Neural progenitor cell (in vitro differentiated cells): ENCODE measurements at regions not wholly inside any gene's neighbourhood (a gene's known extent, or its start where the extent isn't known, plus 50 kb on each side); places are given as distances from the start of the nearest gene placed in this dataset.

Source experiments
- DNase-seq: peaks from one replicate; pipeline ENCODE4 v3.0.0-alpha.2; 2016; ENCODE audit warnings: low spot score
- H2AFZ ChIP-seq: fragments of 200-600 bp; sonication (generic); replicated peaks from 2 replicates; pipeline ENCODE4 v1.6.1; 2016; ENCODE audit warnings: antibody characterized with exemption
- H3F3A ChIP-seq: fragments of 200-600 bp; sonication (generic); 2 replicates; pipeline ENCODE4 v1.6.1; 2016; ENCODE audit warnings: antibody characterized with exemption, low read depth
- H3K27ac ChIP-seq: fragments of 200-600 bp; sonication (generic); 2 replicates; pipeline ENCODE4 v1.5.1; 2016; ENCODE audit warnings: mild to moderate bottlenecking
- H3K27me3 ChIP-seq: fragments of 200-600 bp; sonication (generic); 2 replicates; pipeline ENCODE4 v1.6.1; 2016; ENCODE audit warnings: mild to moderate bottlenecking, moderate library complexity
- H3K36me3 ChIP-seq: fragments of 200-600 bp; sonication (generic); 2 replicates; pipeline ENCODE4 v1.5.1; 2016
- H3K4me1 ChIP-seq: fragments of 200-600 bp; sonication (generic); 2 replicates; pipeline ENCODE4 v1.6.1; 2016; ENCODE audit warnings: mixed run types
- H3K4me2 ChIP-seq: fragments of 200-600 bp; sonication (generic); 2 replicates; pipeline ENCODE4 v1.6.1; 2016
- H3K4me3 ChIP-seq: fragments of 200-600 bp; sonication (generic); 2 replicates; pipeline ENCODE4 v1.5.1; 2016
- H3K79me2 ChIP-seq: fragments of 200-600 bp; sonication (generic); 2 replicates; pipeline ENCODE4 v1.6.1; 2016; ENCODE audit warnings: low read depth
- H3K9ac ChIP-seq: fragments of 200-600 bp; sonication (generic); 2 replicates; pipeline ENCODE4 v1.6.1; 2016
- H3K9me3 ChIP-seq: fragments of 200-600 bp; sonication (generic); 2 replicates; pipeline ENCODE4 v1.5.1; 2016; ENCODE audit warnings: low read depth
- H4K20me1 ChIP-seq: fragments of 200-600 bp; sonication (generic); 2 replicates; pipeline ENCODE4 v1.6.1; 2016; ENCODE audit warnings: low read depth
- H3K27ac Mint-ChIP-seq: 3 replicates; pipeline ENCODE4 v1.8.0; 2021; ENCODE audit warnings: mixed read lengths
- H3K27me3 Mint-ChIP-seq: 2 replicates; pipeline ENCODE4 v1.8.0; 2022; ENCODE audit warnings: low read depth, mild to moderate bottlenecking, inconsistent platforms, moderate library complexity, mixed read lengths; ENCODE audit not compliant: insufficient read depth
- H3K36me3 Mint-ChIP-seq: 3 replicates; pipeline ENCODE4 v1.8.0; 2021; ENCODE audit warnings: mixed read lengths
- H3K4me1 Mint-ChIP-seq: 3 replicates; pipeline ENCODE4 v1.8.0; 2021; ENCODE audit warnings: mixed read lengths
- H3K4me3 Mint-ChIP-seq: 3 replicates; pipeline ENCODE4 v1.8.0; 2021; ENCODE audit warnings: mild to moderate bottlenecking, moderate library complexity, mixed read lengths
- H3K9me3 Mint-ChIP-seq: 3 replicates; pipeline ENCODE4 v1.8.0; 2020; ENCODE audit warnings: mixed read lengths
- EZH2 ChIP-seq: fragments of 200-600 bp; sonication (generic); IDR thresholded peaks from 2 replicates; pipeline ENCODE4 v1.6.1; 2017; ENCODE audit warnings: antibody characterized with exemption, mild to moderate bottlenecking, moderate library complexity
- EZH2phosphoT487 ChIP-seq: fragments of 200-600 bp; sonication (generic); IDR thresholded peaks from 2 replicates; pipeline ENCODE4 v1.6.1; 2017; ENCODE audit warnings: antibody characterized with exemption
- TF ChIP-seq, protein P1 (sequence below): fragments of 200-600 bp; sonication (generic); IDR thresholded peaks from 2 replicates; pipeline ENCODE4 v1.5.1; 2017; ENCODE audit warnings: antibody characterized with exemption, mild to moderate bottlenecking

DNA sequence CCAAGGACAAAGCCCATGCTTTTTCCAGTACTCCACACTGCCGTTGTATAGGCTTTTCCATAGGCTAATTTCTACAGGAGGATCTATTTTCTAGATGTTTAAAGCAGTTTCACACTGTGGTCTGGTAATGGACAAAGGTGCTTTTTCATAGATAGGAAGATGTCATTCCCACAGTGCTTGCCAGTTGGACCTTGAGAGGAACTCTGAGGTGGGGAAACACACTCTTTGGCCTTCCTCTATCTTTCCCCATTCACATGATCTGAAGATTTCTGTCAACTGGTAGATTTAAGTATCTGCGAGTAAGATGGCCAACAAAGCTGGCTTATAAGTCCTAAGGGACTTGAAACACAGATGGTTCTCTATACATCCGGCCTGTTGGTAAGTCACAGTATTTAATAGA, 477.3 kb downstream of the UTRN start:
- Histone ChIP-seq H3K4me3 (no peak overlapping the region), H3K4me2 (no peak overlapping the region), H2AFZ (no peak overlapping the region), H3K4me1 (no peaks in the 10 kb centered on the region), H3K27ac (no peak overlapping the region), H3K9me3 (no peaks in the 10 kb centered on the region), H3F3A (no peaks in the 10 kb centered on the region), H3K36me3 (no peaks in the 10 kb centered on the region), H3K79me2 (no peaks in the 10 kb centered on the region), H4K20me1 (no peaks in the 10 kb centered on the region), H3K27me3 (no peaks in the 10 kb centered on the region), H3K9ac (no peak overlapping the region)
- H3K4me1 Mint-ChIP-seq = no peaks in the 10 kb centered on the region
- H3K27ac Mint-ChIP-seq = no peak overlapping the region
- no peak overlapping the region for H3K4me3 Mint-ChIP-seq
- H3K27me3 Mint-ChIP-seq = no peaks in the 10 kb centered on the region
- H3K9me3 Mint-ChIP-seq = no peaks in the 10 kb centered on the region
- TF ChIP-seq EZH2phosphoT487 = no peak
- TF ChIP-seq, protein P1, sequence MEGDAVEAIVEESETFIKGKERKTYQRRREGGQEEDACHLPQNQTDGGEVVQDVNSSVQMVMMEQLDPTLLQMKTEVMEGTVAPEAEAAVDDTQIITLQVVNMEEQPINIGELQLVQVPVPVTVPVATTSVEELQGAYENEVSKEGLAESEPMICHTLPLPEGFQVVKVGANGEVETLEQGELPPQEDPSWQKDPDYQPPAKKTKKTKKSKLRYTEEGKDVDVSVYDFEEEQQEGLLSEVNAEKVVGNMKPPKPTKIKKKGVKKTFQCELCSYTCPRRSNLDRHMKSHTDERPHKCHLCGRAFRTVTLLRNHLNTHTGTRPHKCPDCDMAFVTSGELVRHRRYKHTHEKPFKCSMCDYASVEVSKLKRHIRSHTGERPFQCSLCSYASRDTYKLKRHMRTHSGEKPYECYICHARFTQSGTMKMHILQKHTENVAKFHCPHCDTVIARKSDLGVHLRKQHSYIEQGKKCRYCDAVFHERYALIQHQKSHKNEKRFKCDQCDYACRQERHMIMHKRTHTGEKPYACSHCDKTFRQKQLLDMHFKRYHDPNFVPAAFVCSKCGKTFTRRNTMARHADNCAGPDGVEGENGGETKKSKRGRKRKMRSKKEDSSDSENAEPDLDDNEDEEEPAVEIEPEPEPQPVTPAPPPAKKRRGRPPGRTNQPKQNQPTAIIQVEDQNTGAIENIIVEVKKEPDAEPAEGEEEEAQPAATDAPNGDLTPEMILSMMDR = no peak
- no peak for TF ChIP-seq EZH2
- DNase-seq = no peak
- H3K36me3 Mint-ChIP-seq = peaks cover 2% of the 10 kb centered on the region

DNA sequence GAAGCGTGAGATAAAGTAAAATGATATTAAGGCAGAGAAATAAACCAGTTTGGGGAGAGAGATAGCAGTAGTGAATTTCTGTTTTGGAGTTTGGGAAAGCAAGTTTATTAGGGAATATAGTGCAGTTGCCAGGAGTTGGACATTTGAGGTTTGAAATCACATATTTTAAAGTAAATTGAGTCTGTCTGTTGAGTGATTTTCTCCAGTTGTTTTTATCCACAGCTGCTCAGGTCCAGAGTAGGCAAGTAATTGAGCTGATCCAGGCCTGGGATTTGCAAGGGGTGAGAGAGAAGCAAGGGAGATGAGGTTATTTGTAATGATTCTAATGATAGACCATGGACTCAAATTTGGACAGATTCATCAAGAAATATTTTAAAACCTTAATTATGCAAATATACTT, 481.9 kb downstream of the UTRN start:
- no peaks in the 10 kb centered on the region for H3K27me3 ChIP-seq
- no peaks in the 10 kb centered on the region for H4K20me1 ChIP-seq
- no peak overlapping the region for H3K4me3 ChIP-seq
- H3K36me3 ChIP-seq = no peaks in the 10 kb centered on the region
- no peak overlapping the region for H2AFZ ChIP-seq
- no peak overlapping the region for H3K9ac ChIP-seq
- no peaks in the 10 kb centered on the region for H3K79me2 ChIP-seq
- H3K36me3 Mint-ChIP-seq = peaks cover 2% of the 10 kb centered on the region
- H3K27ac Mint-ChIP-seq = no peak overlapping the region
- H3F3A ChIP-seq = no peaks in the 10 kb centered on the region
- H3K4me1 ChIP-seq = peaks cover 11% of the 10 kb centered on the region
- no peak overlapping the region for H3K27ac ChIP-seq
- H3K4me3 Mint-ChIP-seq = no peak overlapping the region
- no peaks in the 10 kb centered on the region for H3K27me3 Mint-ChIP-seq
- no peak overlapping the region for H3K4me2 ChIP-seq
- H3K4me1 Mint-ChIP-seq = no peaks in the 10 kb centered on the region
- H3K9me3 Mint-ChIP-seq = no peaks in the 10 kb centered on the region
- TF ChIP-seq, protein P1 = no peak
- TF ChIP-seq EZH2 = no peak
- TF ChIP-seq EZH2phosphoT487 = no peak
- no peak for DNase-seq
- H3K9me3 ChIP-seq = no peaks in the 10 kb centered on the region

DNA sequence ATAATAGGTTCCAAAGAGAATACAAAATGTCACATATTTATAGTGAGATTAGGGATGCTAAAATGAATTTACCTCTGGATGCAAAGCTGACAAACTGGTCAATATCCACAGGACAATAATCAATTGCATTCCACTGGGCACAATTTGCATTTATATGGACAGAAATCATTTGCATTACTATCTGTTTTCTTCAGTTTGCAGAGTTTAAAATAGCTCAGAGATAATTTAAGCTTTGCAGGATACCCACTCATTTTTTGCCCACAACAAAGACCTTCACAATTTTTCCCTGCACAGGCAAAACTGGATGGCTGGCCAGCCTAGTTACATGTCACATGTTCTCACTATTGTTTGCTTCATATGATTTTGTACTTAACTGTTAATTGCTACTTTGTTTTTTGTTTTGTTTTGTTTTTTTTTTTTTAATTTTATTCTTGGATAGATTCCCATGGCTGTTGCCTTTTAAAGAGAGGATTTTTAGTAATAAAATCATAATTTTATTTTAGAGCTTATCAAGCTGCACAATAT, 483.5 kb downstream of the UTRN start:
- Histone ChIP-seq H3K9me3 (no peaks in the 10 kb centered on the region), H3K27me3 (no peaks in the 10 kb centered on the region), H3K4me3 (no peak overlapping the region), H2AFZ (no peak overlapping the region), H3K36me3 (no peaks in the 10 kb centered on the region), H3F3A (no peaks in the 10 kb centered on the region), H3K4me1 (peaks cover 18% of the 10 kb centered on the region), H3K27ac (no peak overlapping the region), H4K20me1 (no peaks in the 10 kb centered on the region), H3K9ac (no peak overlapping the region), H3K4me2 (peak overlapping the region; percentile 12), H3K79me2 (no peaks in the 10 kb centered on the region)
- Mint-ChIP-seq H3K9me3 (no peaks in the 10 kb centered on the region), H3K4me3 (no peak overlapping the region), H3K4me1 (no peaks in the 10 kb centered on the region), H3K27ac (no peak overlapping the region), H3K27me3 (no peaks in the 10 kb centered on the region), H3K36me3 (peaks cover 5% of the 10 kb centered on the region)
- TF ChIP-seq, protein P1 = no peak
- TF ChIP-seq EZH2phosphoT487 (no peak), EZH2 (no peak)
- no peak for DNase-seq
